Keratinocyte (primary cell): ENCODE measurements at regions not wholly inside any gene's neighbourhood (a gene's known extent, or its start where the extent isn't known, plus 50 kb on each side); places are given as distances from the start of the nearest gene placed in this dataset.

Experiments
- DNase-seq: peaks from one replicate; pipeline ENCODE4 v3.0.0-alpha.2; 2011; ENCODE audit warnings: low read depth, missing footprints, low spot score
- FAIRE-seq: peaks from 2 replicates; lab custom pipeline; 2011; peaks lifted over from hg19 to GRCh38; lab: Jason Lieb, UNC
- H2AFZ ChIP-seq: 2 replicates; pipeline ENCODE4 v1.6.0; 2012; ENCODE audit warnings: low read length, control low read depth, inconsistent platforms; ENCODE audit not compliant: control insufficient read depth
- H3K27ac ChIP-seq: 2 replicates; pipeline ENCODE4 v1.5.1; 2011; ENCODE audit warnings: low read length; ENCODE audit not compliant: control insufficient read depth, insufficient read depth
- H3K27me3 ChIP-seq: 3 replicates; pipeline ENCODE4 v1.6.0; 2011; ENCODE audit warnings: low read length; ENCODE audit not compliant: control insufficient read depth, insufficient read depth; ENCODE audit errors: extremely low read depth
- H3K36me3 ChIP-seq, 2 experiments: 2 replicates in 1 of 2; 3 replicates in 1 of 2; pipeline ENCODE4 v1.5.1; 2011; ENCODE audit warnings: low read length in 2 of 2, mild to moderate bottlenecking in 1 of 2; ENCODE audit not compliant: control insufficient read depth in 2 of 2, insufficient read depth in 2 of 2; ENCODE audit errors: extremely low read depth in 1 of 2
- H3K4me1 ChIP-seq: 3 replicates; pipeline ENCODE4 v1.5.1; 2011; ENCODE audit warnings: low read length; ENCODE audit not compliant: control insufficient read depth, insufficient read depth; ENCODE audit errors: extremely low read depth
- H3K4me2 ChIP-seq: 3 replicates; pipeline ENCODE4 v1.6.0; 2011; ENCODE audit warnings: low read depth, low read length; ENCODE audit not compliant: control insufficient read depth, insufficient read depth; ENCODE audit errors: extremely low read depth
- H3K4me3 ChIP-seq, 3 experiments: fragments of 200-600 bp in 1 of 3; sonication (generic) in 1 of 3; 2 replicates in 2 of 3; 3 replicates in 1 of 3; pipeline ENCODE4 v1.5.1; 2011 to 2016; ENCODE audit warnings: low read length in 3 of 3, mild to moderate bottlenecking in 3 of 3, control low read depth in 2 of 3, inconsistent platforms in 1 of 3, low read depth in 1 of 3, mixed read lengths in 1 of 3, mixed run types in 1 of 3, moderate library complexity in 1 of 3; ENCODE audit not compliant: control insufficient read depth in 2 of 3, insufficient read depth in 2 of 3; ENCODE audit errors: extremely low read depth in 1 of 3
- H3K79me2 ChIP-seq: 2 replicates; pipeline ENCODE4 v1.6.0; 2012; ENCODE audit warnings: low read length; ENCODE audit not compliant: control insufficient read depth, insufficient read depth
- H3K9ac ChIP-seq: 3 replicates; pipeline ENCODE4 v1.6.0; 2011; ENCODE audit warnings: low read length; ENCODE audit not compliant: control insufficient read depth, insufficient read depth; ENCODE audit errors: extremely low read depth
- H3K9me1 ChIP-seq: 3 replicates; pipeline ENCODE4 v1.6.0; 2011; ENCODE audit warnings: low read length; ENCODE audit not compliant: control insufficient read depth, insufficient read depth; ENCODE audit errors: extremely low read depth
- H3K9me3 ChIP-seq: 2 replicates; pipeline ENCODE4 v1.5.1; 2012; ENCODE audit warnings: low read depth, low read length; ENCODE audit not compliant: control insufficient read depth
- H4K20me1 ChIP-seq: 3 replicates; pipeline ENCODE4 v1.6.0; 2011; ENCODE audit warnings: low read length; ENCODE audit not compliant: control insufficient read depth, insufficient read depth; ENCODE audit errors: extremely low read depth
- EZH2 ChIP-seq: IDR thresholded peaks from one replicate; pipeline ENCODE4 v1.6.1; 2012; ENCODE audit warnings: inconsistent platforms, mild to moderate bottlenecking, low read length, moderate library complexity
- dilution Hi-C: fragments of 300-500 bp; cut with MboI; formaldehyde crosslinking; loops from one replicate; pipeline ENCODE4 v1.7.0; 2020; ENCODE audit warnings: low sequenced_read_pairs; ENCODE audit not compliant: extremely low pct_ligation_motif_present
- TF ChIP-seq, protein P1 (sequence below), 3 experiments: IDR thresholded peaks in 1 of 3; conservative IDR thresholded peaks in 1 of 3; optimal IDR thresholded peaks in 1 of 3; 2 replicates in 2 of 3; 3 replicates in 1 of 3; pipeline versions ENCODE3 to v1.5.1; 2011; ENCODE audit warnings: low read length in 3 of 3, mild to moderate bottlenecking in 3 of 3, moderate library complexity in 2 of 3, control low read depth in 1 of 3, inconsistent platforms in 1 of 3; ENCODE audit not compliant: insufficient read depth in 2 of 3; ENCODE audit errors: extremely low read depth in 1 of 3

GRCh38 chr12:114884575-114884974, 200.6 kb upstream of the TBX3 start:
- TF ChIP-seq, protein P1, sequence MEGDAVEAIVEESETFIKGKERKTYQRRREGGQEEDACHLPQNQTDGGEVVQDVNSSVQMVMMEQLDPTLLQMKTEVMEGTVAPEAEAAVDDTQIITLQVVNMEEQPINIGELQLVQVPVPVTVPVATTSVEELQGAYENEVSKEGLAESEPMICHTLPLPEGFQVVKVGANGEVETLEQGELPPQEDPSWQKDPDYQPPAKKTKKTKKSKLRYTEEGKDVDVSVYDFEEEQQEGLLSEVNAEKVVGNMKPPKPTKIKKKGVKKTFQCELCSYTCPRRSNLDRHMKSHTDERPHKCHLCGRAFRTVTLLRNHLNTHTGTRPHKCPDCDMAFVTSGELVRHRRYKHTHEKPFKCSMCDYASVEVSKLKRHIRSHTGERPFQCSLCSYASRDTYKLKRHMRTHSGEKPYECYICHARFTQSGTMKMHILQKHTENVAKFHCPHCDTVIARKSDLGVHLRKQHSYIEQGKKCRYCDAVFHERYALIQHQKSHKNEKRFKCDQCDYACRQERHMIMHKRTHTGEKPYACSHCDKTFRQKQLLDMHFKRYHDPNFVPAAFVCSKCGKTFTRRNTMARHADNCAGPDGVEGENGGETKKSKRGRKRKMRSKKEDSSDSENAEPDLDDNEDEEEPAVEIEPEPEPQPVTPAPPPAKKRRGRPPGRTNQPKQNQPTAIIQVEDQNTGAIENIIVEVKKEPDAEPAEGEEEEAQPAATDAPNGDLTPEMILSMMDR (optimal IDR thresholded peaks at IDR 0.05 in 1 of 3, IDR thresholded peaks at IDR 0.05 in 1 of 3, conservative IDR thresholded peaks at IDR 0.05 in 1 of 3; ENCODE audit: extremely low read depth in 1 of 3, insufficient read depth in 2 of 3, low read length in 3 of 3), result no peak
- TF ChIP-seq EZH2, result no peak
- FAIRE-seq (no peak), DNase-seq (no peak)
- H4K20me1 ChIP-seq, result no peaks in the 10 kb centered on the region
- H3K9me3 ChIP-seq, result no peaks in the 10 kb centered on the region
- H3K79me2 ChIP-seq, result no peaks in the 10 kb centered on the region
- no peak overlapping the region for H3K4me2 ChIP-seq
- dilution Hi-C loops, result no loop called here
- H3K9ac ChIP-seq, result no peak overlapping the region
- no peak overlapping the region for H2AFZ ChIP-seq
- no peaks in the 10 kb centered on the region for H3K36me3 ChIP-seq
- H3K4me3 ChIP-seq, result no peak overlapping the region
- no peaks in the 10 kb centered on the region for H3K4me1 ChIP-seq
- no peaks in the 10 kb centered on the region for H3K27me3 ChIP-seq
- H3K27ac ChIP-seq, result no peak overlapping the region
- no peaks in the 10 kb centered on the region for H3K9me1 ChIP-seq

- no peak overlapping the region for H3K4me2 ChIP-seq
- TF ChIP-seq, protein P1 (optimal IDR thresholded peaks at IDR 0.05 in 1 of 3, IDR thresholded peaks at IDR 0.05 in 1 of 3, conservative IDR thresholded peaks at IDR 0.05 in 1 of 3; ENCODE audit: extremely low read depth in 1 of 3, insufficient read depth in 2 of 3, low read length in 3 of 3), result no peak
- no peak for TF ChIP-seq EZH2
- DNase-seq (no peak), FAIRE-seq (no peak)
- no peaks in the 10 kb centered on the region for H3K36me3 ChIP-seq
- no peaks in the 10 kb centered on the region for H3K4me1 ChIP-seq
- no peak overlapping the region for H2AFZ ChIP-seq
- H3K9me1 ChIP-seq, result no peaks in the 10 kb centered on the region
- H3K79me2 ChIP-seq, result no peaks in the 10 kb centered on the region
- no peak overlapping the region for H3K4me3 ChIP-seq
- dilution Hi-C loops, result no loop called here
- H3K9ac ChIP-seq, result no peak overlapping the region
- H3K27ac ChIP-seq, result no peak overlapping the region
- no peaks in the 10 kb centered on the region for H4K20me1 ChIP-seq
- H3K9me3 ChIP-seq, result no peaks in the 10 kb centered on the region
- no peaks in the 10 kb centered on the region for H3K27me3 ChIP-seq
Observed at GRCh38 chr12:114882083-114882482, 198.1 kb upstream of the TBX3 start.
